Endothelial cell of umbilical vein (primary cell): ENCODE measurements at regions not wholly inside any gene's neighbourhood (a gene's known extent, or its start where the extent isn't known, plus 50 kb on each side); places are given as distances from the start of the nearest gene placed in this dataset.

Experiments
- BruUV-seq: library from RNA; stranded (reverse); fragments of 400-500 nt; replicated peaks from 2 replicates; lab custom pipeline; 2021; lab: Mats Ljungman, UMichigan
- CTCF ChIA-PET: fragments of 300-600, 350-600 bp; sonication (Branson Sonifier 250); formaldehyde crosslinking; loops from one replicate; lab custom pipeline; 2021; ENCODE audit warnings: antibody characterized with exemption, inconsistent platforms; lab: Charles Lee
- POLR2A ChIA-PET: fragments of 300-600, 350-600 bp; sonication (Branson Sonifier 250); formaldehyde crosslinking; loops from one replicate; lab custom pipeline; 2021; ENCODE audit warnings: antibody characterized with exemption, inconsistent platforms; lab: Charles Lee
- DNase-seq: peaks from one replicate; pipeline ENCODE4 v3.0.0-alpha.2; 2011; ENCODE audit warnings: low read depth, low spot score
- FAIRE-seq: peaks from 2 replicates; lab custom pipeline; 2011; peaks lifted over from hg19 to GRCh38; lab: Jason Lieb, UNC
- H2AFZ ChIP-seq: 2 replicates; pipeline ENCODE4 v1.6.0; 2012; ENCODE audit warnings: low read depth, low read length, control low read depth, inconsistent platforms
- H3K27ac ChIP-seq: 2 replicates; pipeline ENCODE4 v1.5.1; 2011; ENCODE audit warnings: low read depth, mild to moderate bottlenecking, control low read depth, low read length, moderate library complexity; ENCODE audit not compliant: insufficient read depth
- H3K27me3 ChIP-seq, 2 experiments: 2 replicates each; pipeline versions ENCODE4 v1.6.0 to v1.6.1; 2011; ENCODE audit warnings: low read length in 2 of 2, mixed read lengths in 1 of 2; ENCODE audit not compliant: control insufficient read depth in 2 of 2, insufficient read depth in 2 of 2
- H3K36me3 ChIP-seq, 2 experiments: 2 replicates in 1 of 2; 3 replicates in 1 of 2; pipeline ENCODE4 v1.5.1; 2011; ENCODE audit warnings: low read length in 2 of 2, mild to moderate bottlenecking in 1 of 2, moderate library complexity in 1 of 2; ENCODE audit not compliant: control insufficient read depth in 2 of 2, insufficient read depth in 2 of 2; ENCODE audit errors: extremely low read depth in 1 of 2
- H3K4me1 ChIP-seq: 3 replicates; pipeline ENCODE4 v1.5.1; 2011; ENCODE audit warnings: mild to moderate bottlenecking, low read length; ENCODE audit not compliant: control insufficient read depth, insufficient read depth; ENCODE audit errors: extremely low read depth
- H3K4me2 ChIP-seq: 2 replicates; pipeline ENCODE4 v1.6.1; 2011; ENCODE audit warnings: low read length, control low read depth, mixed read lengths; ENCODE audit not compliant: insufficient read depth
- H3K4me3 ChIP-seq, 3 experiments: fragments of 200-600 bp in 1 of 3; sonication (generic), shearing (Covaris generic) in 1 of 3; replicated peaks in 1 of 3; 2 replicates each; pipeline ENCODE4 v1.5.1; 2011 to 2016; ENCODE audit warnings: control low read depth in 3 of 3, low read length in 3 of 3, mild to moderate bottlenecking in 2 of 3, inconsistent platforms in 1 of 3, low read depth in 1 of 3, moderate library complexity in 1 of 3; ENCODE audit not compliant: insufficient read depth in 1 of 3
- H3K79me2 ChIP-seq: 2 replicates; pipeline ENCODE4 v1.6.0; 2012; ENCODE audit warnings: low read length, inconsistent platforms; ENCODE audit not compliant: control insufficient read depth, insufficient read depth
- H3K9ac ChIP-seq: replicated peaks from 2 replicates; pipeline ENCODE3; 2011; ENCODE audit warnings: low read length, control low read depth; ENCODE audit not compliant: insufficient read depth; ENCODE audit errors: extremely low read depth
- H3K9me1 ChIP-seq: replicated peaks from 3 replicates; pipeline ENCODE4 v1.6.0; 2011; ENCODE audit warnings: mild to moderate bottlenecking, low read length; ENCODE audit not compliant: control insufficient read depth, insufficient read depth; ENCODE audit errors: extremely low read depth
- H3K9me3 ChIP-seq: replicated peaks from 2 replicates; pipeline ENCODE4 v1.5.1; 2012; ENCODE audit warnings: low read length, inconsistent platforms; ENCODE audit not compliant: control insufficient read depth, insufficient read depth
- H4K20me1 ChIP-seq: replicated peaks from 2 replicates; pipeline ENCODE3; 2011; ENCODE audit warnings: mild to moderate bottlenecking, low read length; ENCODE audit not compliant: control insufficient read depth, insufficient read depth; ENCODE audit errors: extremely low read depth
- CTCF ChIP-seq, 2 donors: IDR thresholded peaks; 1 replicate in 1 of 2; 2 replicates in 1 of 2; pipeline ENCODE4 v1.5.1; 2011; ENCODE audit warnings: low read length in 2 of 2, mild to moderate bottlenecking in 2 of 2, moderate library complexity in 2 of 2, control low read depth in 1 of 2, inconsistent platforms in 1 of 2, low read depth in 1 of 2; ENCODE audit not compliant: insufficient read depth in 1 of 2; ENCODE audit errors: extremely low read depth in 1 of 2
- EZH2 ChIP-seq: IDR thresholded peaks from 2 replicates; pipeline ENCODE4 v1.6.1; 2012; ENCODE audit warnings: borderline replicate concordance, low read depth, mild to moderate bottlenecking, moderate library complexity, low read length, inconsistent platforms; ENCODE audit not compliant: severe bottlenecking
- FOS ChIP-seq: IDR thresholded peaks from 2 replicates; pipeline ENCODE4 v1.6.1; 2011; ENCODE audit warnings: mild to moderate bottlenecking, low read length, moderate library complexity, borderline replicate concordance; ENCODE audit not compliant: insufficient read depth
- GATA2 ChIP-seq: IDR thresholded peaks from 2 replicates; pipeline ENCODE4 v1.7.0; 2011; ENCODE audit warnings: low read depth, mild to moderate bottlenecking, moderate library complexity, mixed read lengths, low read length; ENCODE audit not compliant: insufficient read length, insufficient read depth
- JUN ChIP-seq: IDR thresholded peaks from 2 replicates; pipeline ENCODE4 v1.6.1; 2011; ENCODE audit warnings: borderline replicate concordance, low read depth; ENCODE audit not compliant: insufficient read length, insufficient read depth
- MAX ChIP-seq: IDR thresholded peaks from 2 replicates; pipeline ENCODE4 v1.6.1; 2011; ENCODE audit not compliant: insufficient read depth, insufficient read length
- MYC ChIP-seq: IDR thresholded peaks from one replicate; pipeline ENCODE4 v1.6.1; 2011; ENCODE audit warnings: mild to moderate bottlenecking, low read depth, low read length
- POLR2A ChIP-seq: IDR thresholded peaks from 2 replicates; pipeline ENCODE4 v1.6.1; 2012; ENCODE audit warnings: low read depth, mild to moderate bottlenecking, control low read depth, low read length
- POLR2AphosphoS5 ChIP-seq: IDR thresholded peaks from 2 replicates; pipeline ENCODE4 v1.6.1; 2012; ENCODE audit warnings: low read depth, mild to moderate bottlenecking, control low read depth, low read length, moderate library complexity; ENCODE audit not compliant: insufficient read depth
- dilution Hi-C: fragments of 300-500 bp; cut with MboI; formaldehyde crosslinking; loops from one replicate; pipeline ENCODE4 v1.15.0; 2019; ENCODE audit warnings: low sequenced_read_pairs; ENCODE audit not compliant: extremely low pct_ligation_motif_present
- intact Hi-C: fragments of 100-400 bp; cut with micrococcal nuclease; formaldehyde crosslinking; loops from one replicate; pipeline ENCODE4 v1.10.0; 2022

- Histone ChIP-seq H3K4me2 (no peak overlapping the region), H3K9me1 (no peaks in the 10 kb centered on the region), H3K27me3 (no peaks in the 10 kb centered on the region), H3K4me3 (no peak overlapping the region), H3K9ac (no peak overlapping the region), H3K9me3 (no peaks in the 10 kb centered on the region), H3K79me2 (no peaks in the 10 kb centered on the region), H4K20me1 (no peaks in the 10 kb centered on the region), H3K27ac (no peak overlapping the region), H3K36me3 (no peaks in the 10 kb centered on the region), H3K4me1 (no peaks in the 10 kb centered on the region), H2AFZ (no peak overlapping the region)
- no peak for TF ChIP-seq POLR2A
- intact Hi-C loops (no loop called here), dilution Hi-C loops (no loop called here)
- POLR2A ChIA-PET = no interaction called here
- no TSS peak for BruUV-seq
- CTCF ChIA-PET = no interaction called here
- FAIRE-seq = no peak
- no peak for DNase-seq
Observed at GRCh38 chr4:137347371-137347770, 184.9 kb downstream of the PCDH18 start.

- Histone ChIP-seq H3K9me3 (no peaks in the 10 kb centered on the region), H3K79me2 (no peaks in the 10 kb centered on the region), H2AFZ (no peak overlapping the region), H3K9ac (no peak overlapping the region), H4K20me1 (no peaks in the 10 kb centered on the region), H3K27me3 (no peaks in the 10 kb centered on the region), H3K4me3 (no peak overlapping the region), H3K4me2 (no peak overlapping the region), H3K9me1 (no peaks in the 10 kb centered on the region), H3K27ac (no peak overlapping the region), H3K36me3 (no peaks in the 10 kb centered on the region), H3K4me1 (no peaks in the 10 kb centered on the region)
- ChIA-PET POLR2A (no interaction called here), CTCF (no interaction called here)
- no TSS peak for BruUV-seq
- intact Hi-C loops = no loop called here
- DNase-seq (no peak), FAIRE-seq (no peak)
- TF ChIP-seq CTCF (IDR thresholded peaks at IDR 0.05; ENCODE audit: extremely low read depth in 1 of 2, insufficient read depth in 1 of 2, low read depth in 1 of 2, low read length in 2 of 2) (no peak), MAX (no peak), EZH2 (no peak), POLR2A (no peak), JUN (no peak), MYC (no peak), FOS (no peak), POLR2AphosphoS5 (no peak), GATA2 (no peak)
- dilution Hi-C loops = no loop called here
Observed at GRCh38 chr4:137345597-137345996, 186.7 kb downstream of the PCDH18 start.
